GM12874 (cell line): ENCODE measurements at regions not wholly inside any gene's neighbourhood (a gene's known extent, or its start where the extent isn't known, plus 50 kb on each side); places are given as distances from the start of the nearest gene placed in this dataset.

Source experiments
- TF ChIP-seq, protein P1 (sequence below): IDR thresholded peaks from 2 replicates; pipeline ENCODE4 v1.5.1; 2011; ENCODE audit warnings: low read depth, mild to moderate bottlenecking, control low read depth, low read length, moderate library complexity; ENCODE audit not compliant: insufficient read depth

GRCh38 chr6:170082531-170083187, 208.2 kb downstream of the DLL1 start:
- TF ChIP-seq, protein P1, sequence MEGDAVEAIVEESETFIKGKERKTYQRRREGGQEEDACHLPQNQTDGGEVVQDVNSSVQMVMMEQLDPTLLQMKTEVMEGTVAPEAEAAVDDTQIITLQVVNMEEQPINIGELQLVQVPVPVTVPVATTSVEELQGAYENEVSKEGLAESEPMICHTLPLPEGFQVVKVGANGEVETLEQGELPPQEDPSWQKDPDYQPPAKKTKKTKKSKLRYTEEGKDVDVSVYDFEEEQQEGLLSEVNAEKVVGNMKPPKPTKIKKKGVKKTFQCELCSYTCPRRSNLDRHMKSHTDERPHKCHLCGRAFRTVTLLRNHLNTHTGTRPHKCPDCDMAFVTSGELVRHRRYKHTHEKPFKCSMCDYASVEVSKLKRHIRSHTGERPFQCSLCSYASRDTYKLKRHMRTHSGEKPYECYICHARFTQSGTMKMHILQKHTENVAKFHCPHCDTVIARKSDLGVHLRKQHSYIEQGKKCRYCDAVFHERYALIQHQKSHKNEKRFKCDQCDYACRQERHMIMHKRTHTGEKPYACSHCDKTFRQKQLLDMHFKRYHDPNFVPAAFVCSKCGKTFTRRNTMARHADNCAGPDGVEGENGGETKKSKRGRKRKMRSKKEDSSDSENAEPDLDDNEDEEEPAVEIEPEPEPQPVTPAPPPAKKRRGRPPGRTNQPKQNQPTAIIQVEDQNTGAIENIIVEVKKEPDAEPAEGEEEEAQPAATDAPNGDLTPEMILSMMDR, result no peak

DNA sequence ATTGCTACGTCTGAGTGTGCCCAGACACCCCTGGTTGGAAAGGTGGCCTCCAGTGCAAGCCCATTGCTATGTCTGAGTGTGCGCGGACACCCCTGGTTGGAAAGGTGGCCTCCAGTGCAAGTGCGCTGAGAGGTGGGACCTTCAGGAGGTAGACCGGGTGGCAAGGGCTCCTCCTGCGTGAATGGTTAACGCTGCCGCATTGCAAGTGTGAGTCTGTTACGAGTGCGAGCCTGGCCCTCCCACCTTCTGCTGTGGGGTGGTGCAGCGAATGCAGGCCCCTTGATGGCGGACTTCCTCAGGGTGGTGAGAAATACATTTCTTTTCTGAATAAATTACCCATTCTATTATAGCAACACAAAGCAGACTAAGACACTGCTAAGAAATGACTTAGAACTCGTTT, 208.8 kb downstream of the DLL1 start:
- TF ChIP-seq, protein P1, result no peak

GRCh38 chr6:170081556-170081955, 209.3 kb downstream of the DLL1 start:
- TF ChIP-seq, protein P1, result no peak

GRCh38 chr6:170080828-170081371, 210.0 kb downstream of the DLL1 start:
- TF ChIP-seq, protein P1, result no peak

GRCh38 chr6:170080169-170080827, 210.6 kb downstream of the DLL1 start:
- TF ChIP-seq, protein P1, result no peak

GRCh38 chr6:170076466-170077165, 214.3 kb downstream of the DLL1 start:
- TF ChIP-seq, protein P1, result no peak

DNA sequence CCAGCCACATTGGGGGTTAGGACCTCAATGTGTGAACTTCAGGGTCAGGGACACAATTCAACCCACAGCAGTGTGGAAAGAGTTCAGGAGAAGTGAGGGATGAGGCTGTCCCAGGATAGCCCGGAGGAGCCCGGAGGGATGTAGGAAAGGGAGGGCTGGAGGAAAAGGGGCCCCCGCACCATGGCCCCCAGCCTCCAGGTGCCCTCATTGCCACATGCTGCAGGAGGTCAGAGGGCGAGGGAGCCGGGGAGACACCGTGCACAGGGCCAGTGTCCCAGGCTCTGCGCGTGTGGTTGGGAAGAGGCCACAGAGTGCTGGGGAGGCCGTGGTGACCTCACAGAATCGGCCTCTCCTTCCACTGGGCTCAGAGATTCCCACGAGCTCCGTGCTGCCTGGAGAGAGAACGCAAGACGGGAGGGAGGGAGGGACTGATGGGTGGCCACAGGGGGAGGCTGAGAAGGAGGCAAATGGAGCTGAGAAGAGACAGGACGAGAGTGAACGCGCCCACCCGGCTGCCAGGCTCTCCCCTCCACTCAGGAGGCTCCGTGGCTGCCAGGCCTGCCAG, 215.1 kb downstream of the DLL1 start:
- TF ChIP-seq, protein P1, result no peak
